ENCODE measurements at regions not wholly inside any gene's neighbourhood (a gene's known extent, or its start where the extent isn't known, plus 50 kb on each side); places are given as distances from the start of the nearest gene placed in this dataset.
A peak's percentile ranks its signal among the peaks of the same experiment; 100 is the strongest.
"Not testable (repeated sequence)": the region's sequence is repeated elsewhere in the genome, so short reads cannot be mapped to it uniquely, and the experiment has no call there.

DNA sequence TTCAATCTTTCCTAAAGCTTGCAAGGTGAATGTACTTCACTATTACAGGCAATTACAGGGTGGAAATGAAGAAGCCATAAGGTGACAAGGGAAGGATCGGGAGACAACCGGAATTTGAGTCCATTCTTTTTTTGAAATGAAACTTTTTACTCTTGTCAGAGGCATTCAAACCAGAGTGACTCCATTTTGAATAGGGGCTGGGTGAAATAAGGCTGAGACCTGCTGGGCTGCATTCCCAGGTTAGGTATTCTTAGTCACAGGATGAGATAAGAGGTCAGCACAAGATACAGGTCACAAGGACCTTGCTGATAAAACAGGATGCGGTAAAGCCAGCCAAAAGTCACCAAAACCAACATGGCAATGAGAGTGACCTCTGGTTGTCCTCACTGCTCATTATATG, 363.3 kb downstream of the TYW1 start:
- DNase-seq (ENCODE audit: low read depth), result no peak

DNA sequence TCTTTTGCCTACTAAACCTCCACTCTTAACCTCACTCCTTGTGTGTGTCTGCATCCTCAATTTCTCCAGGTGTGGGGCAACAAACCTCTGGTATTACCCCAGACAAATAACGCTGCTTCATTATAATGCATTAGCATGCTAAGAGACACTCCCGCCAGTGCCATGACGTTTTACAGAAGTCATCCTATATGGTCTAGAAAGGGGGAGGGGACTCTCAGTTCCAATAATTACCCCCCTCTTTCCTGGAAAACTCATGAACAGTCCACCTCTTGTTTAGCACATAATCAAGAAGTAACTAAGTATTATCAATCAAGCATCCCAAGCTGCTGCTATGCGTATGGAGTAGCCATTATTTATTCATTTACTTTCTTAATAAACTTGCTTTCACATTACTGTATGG, 364.5 kb downstream of the TYW1 start:
- no peak for DNase-seq (ENCODE audit: low read depth)

DNA sequence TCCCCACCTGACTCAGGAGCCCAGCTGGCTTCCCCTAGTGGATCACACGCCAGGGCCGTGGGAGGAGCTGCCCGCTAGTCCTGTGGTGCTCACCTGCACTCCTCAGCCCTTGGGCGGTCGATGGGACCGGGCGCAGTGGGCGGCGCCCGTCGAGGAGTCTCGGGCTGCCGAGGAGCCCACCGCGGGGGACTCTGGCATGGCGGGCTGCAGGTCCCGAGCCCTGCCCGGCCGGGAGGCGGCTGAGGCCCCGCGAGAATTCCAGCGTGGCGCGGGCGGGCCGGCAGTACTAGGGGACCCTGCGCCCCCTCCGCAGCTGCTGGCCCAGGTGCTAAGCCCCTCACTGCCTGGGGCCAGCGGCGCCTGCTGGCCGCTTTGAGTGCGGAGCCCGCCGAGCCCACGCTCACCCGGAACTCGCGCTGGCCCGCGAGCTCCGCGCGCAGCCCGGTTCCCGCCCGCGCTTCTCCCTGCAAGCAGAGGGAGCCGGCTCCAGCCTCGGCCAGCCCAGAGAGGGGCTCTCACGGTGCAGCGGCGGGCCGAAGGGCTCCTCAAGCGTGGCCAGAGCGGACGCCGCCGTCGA, 367.9 kb downstream of the TYW1 start:
- DNase-seq (ENCODE audit: low read depth), result no peak

DNA sequence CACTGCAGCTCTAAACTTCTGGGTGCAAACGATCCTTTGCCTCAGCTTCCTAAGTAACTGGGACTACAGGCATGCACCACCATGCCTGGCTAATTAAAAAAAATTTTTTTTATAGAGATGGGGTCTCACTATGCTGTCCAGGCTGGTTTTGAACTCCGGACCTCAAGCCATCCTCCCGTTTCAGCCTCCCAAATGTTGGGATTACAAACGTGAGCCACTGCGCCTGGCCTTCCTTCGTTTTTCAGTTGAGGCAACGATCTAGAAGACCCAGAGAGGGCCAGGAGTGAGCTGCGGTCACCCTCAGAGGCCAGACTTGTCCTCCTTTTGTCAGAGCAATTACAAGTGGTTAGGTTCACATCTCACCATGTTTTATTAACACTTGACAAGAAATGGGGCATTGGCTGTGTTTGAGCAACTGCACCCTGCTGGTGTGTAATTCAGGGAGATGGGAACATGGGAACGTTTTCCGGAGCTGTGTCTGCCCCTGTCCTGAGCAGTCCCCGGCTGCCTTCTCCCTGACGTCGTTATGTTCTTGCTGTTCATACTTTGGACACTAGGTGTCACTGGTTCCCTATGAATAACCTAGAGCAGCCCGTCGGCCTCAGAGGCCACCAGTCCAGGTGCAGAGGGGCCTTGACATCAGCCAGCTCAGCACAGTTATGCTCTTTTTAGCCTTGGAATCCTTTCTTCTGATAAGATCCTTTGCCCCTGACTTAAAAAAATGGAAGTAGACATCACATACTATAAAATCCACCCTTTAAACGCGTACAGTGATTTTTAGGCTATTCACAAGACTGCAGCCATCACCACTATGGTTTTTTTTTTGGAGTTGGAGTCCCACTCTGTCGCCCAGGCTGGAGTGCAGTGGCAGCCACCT, 375.0 kb downstream of the TYW1 start:
- peak; percentile 47 for DNase-seq (ENCODE audit: low read depth)

DNA sequence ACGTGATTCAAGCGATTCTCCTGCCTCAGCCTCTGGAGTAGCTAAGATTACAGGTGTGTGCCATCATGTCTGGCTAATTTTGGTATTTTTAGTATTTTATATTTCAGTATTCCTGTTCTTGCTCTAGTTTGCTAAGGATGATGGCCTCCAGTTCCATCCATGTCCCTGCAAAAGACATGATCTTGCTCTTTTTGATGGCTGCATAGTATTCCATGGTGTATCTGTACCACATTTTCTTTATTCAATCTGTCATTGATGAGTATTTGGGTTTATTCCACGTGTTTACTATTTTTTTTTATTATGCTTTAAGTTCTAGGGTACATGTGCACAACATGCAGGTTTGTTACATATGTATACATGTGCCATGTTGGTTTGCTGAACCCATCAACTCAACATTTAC, 376.8 kb downstream of the TYW1 start:
- DNase-seq (ENCODE audit: low read depth), result not testable (repeated sequence)

GRCh38 chr7:67375427-67375826, 378.8 kb downstream of the TYW1 start:
- DNase-seq (ENCODE audit: low read depth), result no peak

DNA sequence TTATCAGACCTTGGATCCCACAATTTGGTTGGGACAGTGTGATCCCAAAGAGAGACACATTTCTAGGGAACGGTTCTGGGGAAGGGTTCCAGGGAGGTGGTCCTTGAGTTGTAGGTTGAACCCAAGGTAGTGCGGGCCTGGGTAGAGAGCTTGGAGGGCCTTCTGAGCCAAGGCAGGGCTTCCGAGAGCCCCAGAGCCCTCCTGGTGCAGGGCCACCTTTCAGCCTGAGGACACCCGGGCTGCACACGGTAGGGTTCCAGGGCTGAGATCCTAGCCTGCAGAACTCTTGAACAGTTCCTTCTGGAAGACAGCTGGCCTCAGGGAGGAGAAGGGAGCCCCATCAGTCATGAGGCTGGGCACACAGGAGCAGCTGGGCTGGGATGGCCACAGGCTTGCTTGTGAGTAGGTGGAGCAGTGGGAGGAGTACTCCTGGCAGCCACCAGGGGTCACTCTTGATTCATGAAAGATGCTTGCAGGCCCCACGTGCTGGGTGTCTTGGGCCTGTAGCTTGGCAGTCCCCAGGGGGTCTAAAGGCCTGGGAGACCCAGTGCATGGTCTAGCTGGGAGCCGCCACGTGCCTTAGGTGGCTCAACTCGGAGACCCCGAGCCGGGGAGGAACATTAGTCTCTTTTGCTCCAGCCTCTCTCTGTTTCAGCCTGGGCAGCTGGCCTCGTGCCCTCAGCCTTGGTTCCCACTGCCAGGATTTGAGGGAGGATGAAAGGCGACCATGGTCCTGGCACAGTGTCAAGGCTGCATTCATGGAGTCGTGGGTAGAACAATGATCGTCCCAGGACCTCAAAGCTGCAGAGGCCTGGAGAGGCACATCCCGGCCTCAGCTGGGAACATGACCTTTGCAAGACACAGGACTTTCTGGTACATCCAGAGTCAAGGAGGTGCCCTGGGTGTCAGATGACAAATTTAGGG, 381.6 kb downstream of the TYW1 start:
- DNase-seq (ENCODE audit: low read depth), result peak; percentile 49

DNA sequence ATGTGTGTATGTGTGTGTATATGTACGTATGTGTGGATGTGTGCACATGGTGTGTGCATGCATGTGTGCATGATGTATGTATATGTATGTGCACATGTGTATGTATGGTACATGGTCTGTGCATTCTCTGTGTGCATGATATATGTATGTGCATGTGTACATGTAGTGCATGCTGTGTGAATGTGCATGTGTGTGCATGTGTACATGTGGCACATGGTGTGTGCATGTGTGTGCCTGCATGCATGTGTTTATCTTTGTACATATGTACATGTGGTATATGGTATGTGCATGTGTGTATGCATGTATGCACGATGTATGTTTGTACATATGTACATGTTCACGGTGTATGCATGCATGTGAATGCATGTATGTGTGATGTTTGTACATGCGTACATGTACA, 383.7 kb downstream of the TYW1 start:
- DNase-seq (ENCODE audit: low read depth), result no peak

DNA sequence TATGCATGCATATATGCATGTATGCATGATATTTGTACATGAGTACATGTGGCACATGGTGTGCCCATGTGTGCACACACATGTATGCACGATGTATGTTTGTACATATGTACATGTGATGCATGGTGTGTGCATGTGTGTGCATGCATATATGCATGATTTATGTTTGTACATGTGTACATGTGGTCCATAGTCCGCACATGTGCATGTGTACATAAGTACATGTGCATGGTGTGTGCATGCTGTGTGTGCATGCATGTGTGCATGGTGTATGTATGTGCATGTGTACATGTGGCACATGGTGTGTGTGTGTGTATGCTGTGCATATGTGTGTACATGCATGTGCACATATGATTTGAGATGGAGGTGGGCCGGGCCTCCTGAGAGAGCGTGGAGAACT, 384.2 kb downstream of the TYW1 start:
- DNase-seq (ENCODE audit: low read depth), result no peak

DNA sequence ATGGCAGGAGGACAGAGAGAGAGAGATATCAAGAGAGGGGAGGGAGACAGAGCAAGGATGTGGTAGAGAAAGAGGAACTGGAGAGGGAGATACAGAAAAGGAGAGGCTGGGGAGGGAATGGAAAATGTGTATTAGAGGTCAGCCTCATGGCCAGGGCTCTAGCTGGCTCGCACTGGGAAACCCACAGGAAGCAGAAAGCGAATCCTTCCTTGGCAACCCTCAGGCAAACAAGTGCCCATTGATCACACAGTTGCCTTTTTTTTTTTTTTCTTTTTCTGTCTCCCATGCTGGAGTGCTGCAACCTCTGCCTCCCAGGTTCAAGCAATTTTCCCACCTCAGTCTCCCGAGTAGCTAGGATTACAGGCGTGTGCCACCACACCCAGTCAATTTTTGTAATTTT, 391.2 kb downstream of the TYW1 start:
- no peak for DNase-seq (ENCODE audit: low read depth)

DNA sequence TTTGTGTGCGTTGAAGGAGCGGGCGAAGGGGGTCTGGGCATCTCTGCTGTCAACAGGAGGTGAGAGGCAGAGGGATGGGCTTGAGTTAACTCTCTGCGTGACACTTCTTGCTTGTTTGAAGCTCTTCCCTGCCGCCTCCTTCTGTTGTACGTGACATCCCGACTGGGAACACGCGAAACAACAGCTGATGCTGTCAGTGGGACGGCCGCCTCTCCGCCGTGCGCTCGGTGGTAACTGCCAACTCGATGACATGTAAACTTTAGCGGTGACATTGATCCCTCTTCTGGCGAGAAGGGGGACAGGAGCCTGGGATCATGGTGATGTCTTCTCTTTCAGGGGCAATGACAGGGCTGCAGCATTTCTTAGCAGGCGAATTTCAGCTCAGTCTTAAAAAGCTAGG, 394.5 kb downstream of the TYW1 start:
- no peak for DNase-seq (ENCODE audit: low read depth)

DNA sequence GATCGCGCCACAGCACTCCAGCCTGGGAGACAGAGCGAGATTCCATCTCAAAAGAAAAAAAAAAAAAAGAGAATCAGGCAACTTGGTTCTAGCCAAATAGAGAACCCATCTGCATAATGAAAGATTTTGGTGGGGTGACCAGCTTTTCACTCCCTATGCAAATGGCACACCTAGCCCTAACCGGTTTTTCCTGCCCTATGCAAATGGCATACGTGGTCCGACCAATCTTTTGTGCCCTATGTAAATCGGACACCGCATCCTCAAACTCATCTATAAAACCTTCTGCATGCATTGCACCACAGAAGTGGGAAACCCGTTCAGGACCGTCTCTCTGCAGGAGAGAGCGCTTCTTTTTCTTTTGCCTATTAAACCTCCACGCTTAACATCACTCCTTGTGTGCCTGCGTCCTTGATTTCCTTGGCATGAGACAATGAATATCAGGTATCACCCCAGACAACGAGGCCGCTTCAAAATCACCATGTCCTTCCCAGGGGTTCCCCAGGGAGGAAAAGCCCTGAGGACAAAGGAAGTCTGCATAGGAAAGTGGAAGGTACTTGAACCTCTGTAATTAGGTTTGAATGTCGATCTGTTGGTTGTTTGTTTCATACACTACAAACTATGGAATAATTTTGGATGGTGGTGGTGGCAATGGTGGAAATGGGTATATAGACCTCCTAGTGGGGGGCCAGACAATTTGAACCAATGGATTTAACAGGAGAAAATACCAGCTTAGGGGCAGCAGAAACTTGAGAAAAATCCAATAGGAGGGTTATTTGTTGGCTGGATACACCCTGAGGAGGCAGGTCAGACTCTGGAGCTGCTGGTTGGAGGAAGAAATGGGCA, 396.2 kb downstream of the TYW1 start:
- no peak for DNase-seq (ENCODE audit: low read depth)

DNA sequence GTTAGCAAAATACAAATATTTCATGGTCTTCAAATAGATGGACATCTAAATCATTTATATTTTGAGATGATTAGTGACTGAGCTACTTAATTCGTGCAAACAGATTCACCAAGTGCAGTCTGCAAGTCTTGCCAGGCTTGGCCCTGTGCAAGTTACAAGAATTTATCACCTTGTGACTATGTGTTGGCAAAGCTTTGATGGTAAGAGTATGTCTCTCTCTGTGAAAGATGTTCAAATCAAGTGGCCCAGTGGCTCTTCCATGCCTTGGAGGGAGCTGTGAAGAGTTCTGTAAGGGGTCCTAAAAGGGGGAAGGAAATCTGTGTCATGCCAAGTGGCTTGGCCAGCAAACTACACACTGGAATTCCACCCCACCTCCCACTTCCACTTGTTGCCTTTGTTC, 397.3 kb downstream of the TYW1 start:
- no peak for DNase-seq (ENCODE audit: low read depth)

DNA sequence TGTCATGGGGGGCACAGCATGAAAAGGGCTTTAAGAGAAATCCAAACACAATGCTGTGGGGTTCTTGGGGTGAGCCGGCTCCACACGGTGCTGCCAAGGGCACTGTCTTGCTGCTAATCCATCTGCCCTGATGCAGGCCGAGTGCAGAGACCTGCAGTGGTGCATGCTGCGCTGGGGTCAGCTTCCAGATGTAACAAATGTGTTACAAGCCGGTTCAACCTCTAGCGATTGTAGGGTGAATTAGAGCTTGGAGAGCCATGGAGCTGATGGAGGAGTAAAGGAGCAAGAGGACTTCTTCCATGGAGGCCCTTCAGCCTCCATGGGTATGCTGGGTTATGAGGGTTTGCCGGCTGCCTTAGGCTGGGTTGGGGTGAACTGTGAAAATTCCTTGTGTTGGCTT, 402.3 kb downstream of the TYW1 start:
- no peak for DNase-seq (ENCODE audit: low read depth)

DNA sequence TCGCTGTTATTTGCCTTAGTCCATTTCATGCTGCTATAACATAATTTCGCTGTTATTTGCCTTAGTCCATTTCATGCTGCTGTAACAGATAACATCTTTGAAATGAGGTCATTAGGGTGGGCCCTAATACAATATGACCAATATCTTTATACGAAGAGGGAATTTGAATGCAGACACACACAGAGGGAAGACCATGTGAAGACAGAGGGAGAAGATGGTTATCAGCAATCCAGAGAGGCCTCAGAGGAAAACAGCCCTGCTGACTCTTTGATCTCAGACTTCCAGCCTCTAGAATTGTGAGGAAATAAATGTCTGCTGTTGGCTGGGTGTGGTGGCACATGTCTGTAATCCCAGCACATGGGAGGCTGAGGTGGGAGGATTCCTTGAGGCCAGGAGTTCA, 404.9 kb downstream of the TYW1 start:
- DNase-seq (ENCODE audit: low read depth), result no peak

DNA sequence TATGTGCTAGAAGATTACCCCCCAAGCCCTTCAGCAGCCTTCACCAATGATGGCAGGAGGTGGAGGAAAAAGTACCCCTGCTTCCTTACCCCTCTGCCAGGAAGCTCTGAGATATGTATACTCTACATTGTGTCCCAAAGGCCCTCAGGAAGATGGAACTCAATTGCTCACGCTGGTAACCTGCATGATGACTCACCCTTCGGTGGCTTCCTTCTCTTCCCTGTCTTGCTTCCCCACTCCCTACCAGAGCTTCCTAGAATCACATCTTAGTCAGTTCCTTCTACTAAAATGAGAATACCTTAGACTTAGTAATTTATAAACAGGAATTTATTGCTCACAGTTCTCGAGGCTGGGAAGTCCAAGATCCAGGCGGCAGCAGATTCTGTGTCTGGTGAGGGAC, 405.6 kb downstream of the TYW1 start:
- no peak for DNase-seq (ENCODE audit: low read depth)

DNA sequence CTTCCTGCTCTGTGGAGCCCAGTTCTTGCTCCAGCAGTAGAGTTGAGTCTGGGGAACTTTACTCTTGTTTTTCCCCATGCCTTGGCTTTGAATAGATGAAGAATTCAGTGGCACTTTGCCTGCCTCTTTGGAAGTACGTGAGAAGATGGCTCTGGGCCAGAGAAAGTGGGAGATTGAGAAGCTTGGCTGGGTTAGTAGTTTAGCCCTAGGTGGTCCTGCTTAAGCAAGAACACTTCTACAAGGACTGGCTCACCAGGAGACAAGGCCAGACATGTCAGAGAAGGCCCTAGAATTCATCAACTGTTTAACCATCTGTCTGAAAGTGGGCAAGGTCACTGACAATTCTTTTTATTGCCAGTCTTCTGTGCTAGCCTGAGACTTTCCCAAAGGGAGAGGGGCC, 410.3 kb downstream of the TYW1 start:
- DNase-seq (ENCODE audit: low read depth), result no peak

- no peak for DNase-seq (ENCODE audit: low read depth)
Observed at GRCh38 chr7:67407392-67408071, 410.9 kb downstream of the TYW1 start.

- no peak for DNase-seq (ENCODE audit: low read depth)
Observed at GRCh38 chr7:67408109-67408508, 411.5 kb downstream of the TYW1 start.

GRCh38 chr7:67413670-67414069, 417.0 kb downstream of the TYW1 start:
- DNase-seq (ENCODE audit: low read depth), result no peak

DNA sequence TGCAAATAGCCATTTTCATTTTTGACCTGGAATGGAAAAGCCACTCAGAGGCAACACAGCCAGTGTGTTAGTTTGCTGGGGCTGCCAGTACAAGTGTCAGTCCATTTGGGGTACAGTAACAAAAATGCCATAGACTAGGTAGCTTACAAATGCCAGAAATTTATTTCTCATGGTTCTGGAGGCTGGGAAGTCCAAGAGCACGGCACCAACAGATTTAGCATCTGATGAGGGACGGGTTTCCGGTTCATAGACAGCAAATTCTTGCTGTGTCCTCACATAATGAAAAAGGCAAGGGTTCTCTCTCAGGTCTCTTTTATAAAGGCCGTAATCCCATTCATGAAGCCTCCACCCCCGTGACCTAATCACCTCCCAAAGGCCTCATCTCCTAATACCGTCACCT, 418.2 kb downstream of the TYW1 start:
- no peak for DNase-seq (ENCODE audit: low read depth)

Data from fibroblast of gingiva (primary cell).